Mesendoderm (in vitro differentiated cells): ENCODE measurements at regions not wholly inside any gene's neighbourhood (a gene's known extent, or its start where the extent isn't known, plus 50 kb on each side); places are given as distances from the start of the nearest gene placed in this dataset.

Source experiments
- DNase-seq: peaks from one replicate; pipeline ENCODE4 v3.0.0; 2013
- H2AK5ac ChIP-seq: 2 replicates; pipeline ENCODE4 v1.6.1; 2013; ENCODE audit warnings: low read length, inconsistent platforms
- H2BK120ac ChIP-seq: 2 replicates; pipeline ENCODE4 v1.6.1; 2013; ENCODE audit warnings: low read depth, mild to moderate bottlenecking, low read length, moderate library complexity, mixed read lengths
- H2BK15ac ChIP-seq: replicated peaks from 2 replicates; pipeline ENCODE4 v1.6.1; 2013; ENCODE audit warnings: low read depth, mild to moderate bottlenecking, moderate library complexity
- H2BK5ac ChIP-seq: 2 replicates; pipeline ENCODE4 v1.6.1; 2013; ENCODE audit warnings: low read length, inconsistent platforms
- H3K18ac ChIP-seq: 2 replicates; pipeline ENCODE4 v1.6.1; 2013; ENCODE audit warnings: mild to moderate bottlenecking, low read length, mixed read lengths
- H3K23ac ChIP-seq: one replicate; pipeline ENCODE4 v1.6.1; 2013; ENCODE audit warnings: low read length
- H3K27ac ChIP-seq: 2 replicates; pipeline ENCODE4 v1.5.1; 2013; ENCODE audit warnings: low read depth, mild to moderate bottlenecking, inconsistent platforms, low read length, moderate library complexity
- H3K27me3 ChIP-seq: 2 replicates; pipeline ENCODE4 v1.6.1; 2013; ENCODE audit warnings: low read length, control low read depth, mild to moderate bottlenecking, inconsistent platforms; ENCODE audit not compliant: insufficient read depth, poor library complexity
- H3K36me3 ChIP-seq: 2 replicates; pipeline ENCODE4 v1.6.1; 2013; ENCODE audit warnings: low read length, inconsistent platforms; ENCODE audit not compliant: control insufficient read depth, insufficient read depth
- H3K4ac ChIP-seq: one replicate; pipeline ENCODE4 v1.6.1; 2013; ENCODE audit warnings: low read depth, mild to moderate bottlenecking, low read length, moderate library complexity
- H3K4me1 ChIP-seq: 2 replicates; pipeline ENCODE4 v1.6.1; 2013; ENCODE audit warnings: low read depth, low read length, inconsistent platforms; ENCODE audit not compliant: control insufficient read depth
- H3K4me2 ChIP-seq: 2 replicates; pipeline ENCODE4 v1.6.1; 2013; ENCODE audit warnings: low read length
- H3K4me3 ChIP-seq: 2 replicates; pipeline ENCODE4 v1.5.1; 2013; ENCODE audit warnings: mild to moderate bottlenecking, low read length
- H3K56ac ChIP-seq: one replicate; pipeline ENCODE4 v1.6.1; 2013; ENCODE audit warnings: low read length
- H3K79me1 ChIP-seq: 2 replicates; pipeline ENCODE4 v1.6.1; 2013; ENCODE audit warnings: low read length, inconsistent platforms
- H3K79me2 ChIP-seq: 2 replicates; pipeline ENCODE4 v1.6.1; 2013; ENCODE audit warnings: mild to moderate bottlenecking, low read length; ENCODE audit not compliant: control insufficient read depth, insufficient read depth
- H3K9ac ChIP-seq: 2 replicates; pipeline ENCODE4 v1.6.1; 2013; ENCODE audit warnings: low read length, inconsistent platforms
- H4K5ac ChIP-seq: one replicate; pipeline ENCODE4 v1.6.1; 2013; ENCODE audit warnings: low read length
- H4K8ac ChIP-seq: one replicate; pipeline ENCODE4 v1.6.1; 2013; ENCODE audit warnings: low read depth, mild to moderate bottlenecking, control low read depth, low read length, moderate library complexity
- WGBS: extraction: QIAGEN DNeasy Blood & Tissue Kit; methylation state at CpG from one replicate; pipeline ENCODE4 v1.1.7; 2013; ENCODE audit warnings: low lambda C conversion rate, missing lambda C conversion rate; ENCODE audit not compliant: insufficient coverage; ENCODE audit errors: extremely low coverage; 5-methylcytosine and 5-hydroxymethylcytosine counted together

DNA sequence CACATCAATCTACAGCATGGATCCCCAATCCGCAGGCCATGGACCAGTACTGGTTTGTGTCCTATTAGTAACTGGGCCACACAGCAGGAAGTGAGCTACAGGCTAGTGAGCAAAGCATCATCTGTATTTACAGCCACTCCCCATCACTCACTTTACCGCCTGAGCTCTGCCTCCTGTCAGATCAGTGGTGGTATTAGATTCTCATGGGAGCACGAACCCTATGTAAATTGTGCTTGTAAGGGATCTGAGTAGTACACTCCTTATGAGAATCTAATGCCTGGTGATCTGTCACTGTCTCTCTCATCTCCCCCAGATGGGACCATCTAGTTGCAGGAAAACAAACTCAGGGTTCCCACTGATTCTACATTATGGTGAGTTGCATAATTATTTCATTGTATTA lies 212.7 kb upstream of the FAM174A start:
- Histone ChIP-seq H3K9ac (no peak overlapping the region), H3K18ac (no peak overlapping the region), H3K23ac (no peak overlapping the region), H3K27ac (no peak overlapping the region), H3K79me2 (no peaks in the 10 kb centered on the region), H2BK5ac (no peak overlapping the region), H3K56ac (no peak overlapping the region), H4K5ac (no peak overlapping the region), H2AK5ac (no peak overlapping the region), H3K4ac (no peak overlapping the region), H3K4me1 (no peaks in the 10 kb centered on the region), H3K79me1 (no peaks in the 10 kb centered on the region), H3K4me3 (no peak overlapping the region), H3K4me2 (no peak overlapping the region), H3K27me3 (no peaks in the 10 kb centered on the region), H3K36me3 (no peaks in the 10 kb centered on the region), H2BK120ac (no peak overlapping the region), H4K8ac (no peak overlapping the region), H2BK15ac (no peak overlapping the region)
- no peak for DNase-seq
- no CpG with 5 or more reads among the region's 3 CpGs for WGBS

DNA sequence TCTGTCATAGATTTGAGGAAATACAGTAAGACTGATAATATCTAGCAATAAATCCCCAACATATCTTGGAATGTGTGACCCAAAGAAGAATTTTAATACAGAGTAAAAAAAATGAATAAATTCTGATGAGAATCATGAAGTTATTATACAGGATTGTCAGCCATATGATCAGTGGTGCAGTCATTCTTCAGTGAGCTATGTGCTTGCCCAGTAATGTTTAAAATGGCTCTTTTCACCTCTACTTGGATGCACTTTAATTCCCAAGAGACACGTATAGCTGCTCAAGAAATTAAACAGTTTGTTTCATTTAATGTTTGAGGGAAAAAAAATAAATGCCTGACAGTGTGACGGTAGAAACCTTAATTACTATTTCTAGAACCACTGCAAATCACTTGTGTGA lies 215.3 kb upstream of the FAM174A start:
- H3K9ac ChIP-seq: no peak overlapping the region
- H3K36me3 ChIP-seq: no peaks in the 10 kb centered on the region
- no peak overlapping the region for H2BK15ac ChIP-seq
- H3K4me3 ChIP-seq: no peak overlapping the region
- H2BK5ac ChIP-seq: no peak overlapping the region
- DNase-seq: no peak
- H3K27me3 ChIP-seq: no peaks in the 10 kb centered on the region
- no peak overlapping the region for H3K56ac ChIP-seq
- no peaks in the 10 kb centered on the region for H3K79me2 ChIP-seq
- H3K4ac ChIP-seq: no peak overlapping the region
- no peak overlapping the region for H2BK120ac ChIP-seq
- H2AK5ac ChIP-seq: no peak overlapping the region
- H3K23ac ChIP-seq: no peak overlapping the region
- H3K4me1 ChIP-seq: no peaks in the 10 kb centered on the region
- no CpG with 5 or more reads among the region's 2 CpGs for WGBS
- no peak overlapping the region for H3K27ac ChIP-seq
- H3K18ac ChIP-seq: no peak overlapping the region
- H4K5ac ChIP-seq: no peak overlapping the region
- H3K4me2 ChIP-seq: no peak overlapping the region
- H3K79me1 ChIP-seq: no peaks in the 10 kb centered on the region
- H4K8ac ChIP-seq: no peak overlapping the region

DNA sequence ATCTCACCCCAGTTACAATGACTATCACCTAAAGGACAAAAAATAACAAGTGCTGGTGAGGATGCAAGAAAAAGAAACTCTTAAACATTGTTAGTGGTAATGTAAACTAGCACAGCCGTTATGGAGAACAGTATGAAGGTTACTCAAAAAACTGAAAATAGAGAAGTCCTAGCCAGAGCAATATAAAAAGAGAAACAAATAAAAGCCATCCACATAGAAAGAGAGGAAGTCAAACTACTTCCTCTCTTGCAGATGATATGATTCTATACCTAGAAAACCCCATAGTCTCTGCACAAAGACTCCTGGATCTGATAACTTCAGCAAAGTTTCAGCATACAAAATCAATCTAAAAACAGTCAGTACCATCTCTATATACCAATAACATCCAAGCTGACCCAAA lies 221.5 kb upstream of the FAM174A start:
- Histone ChIP-seq H3K56ac (no peak overlapping the region), H2AK5ac (no peak overlapping the region), H3K36me3 (no peaks in the 10 kb centered on the region), H3K9ac (no peak overlapping the region), H2BK5ac (no peak overlapping the region), H3K4me2 (no peak overlapping the region), H3K18ac (no peak overlapping the region), H3K23ac (no peak overlapping the region), H4K8ac (no peak overlapping the region), H3K27me3 (no peaks in the 10 kb centered on the region), H3K4me1 (no peaks in the 10 kb centered on the region), H3K4ac (no peak overlapping the region), H3K27ac (no peak overlapping the region), H2BK15ac (no peak overlapping the region), H4K5ac (no peak overlapping the region), H3K79me2 (no peaks in the 10 kb centered on the region), H3K79me1 (no peaks in the 10 kb centered on the region), H3K4me3 (no peak overlapping the region), H2BK120ac (no peak overlapping the region)
- no CpG with 5 or more reads among the region's 1 CpG for WGBS
- DNase-seq: no peak

DNA sequence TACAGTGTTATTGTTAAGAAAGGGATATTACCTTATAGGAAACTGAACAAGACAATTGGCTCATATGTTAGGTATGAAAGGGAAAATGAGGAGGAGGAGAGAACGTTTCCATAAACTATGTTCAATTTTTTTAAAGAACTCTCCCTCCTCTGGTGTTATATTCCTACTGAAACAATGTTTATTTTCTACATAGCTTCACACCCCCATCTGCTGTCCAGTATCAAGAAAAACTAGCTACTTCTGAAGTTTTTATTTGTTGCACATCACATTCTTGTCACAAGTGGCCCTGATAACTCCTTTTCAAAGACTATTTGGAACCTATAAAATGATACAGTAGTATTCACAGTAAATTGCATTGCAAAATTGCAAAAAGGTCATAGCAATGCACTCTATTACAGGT lies 223.4 kb upstream of the FAM174A start:
- Histone ChIP-seq H3K36me3 (no peaks in the 10 kb centered on the region), H3K27me3 (no peaks in the 10 kb centered on the region)
- WGBS: no CpG with 5 or more reads among the region's 1 CpG

DNA sequence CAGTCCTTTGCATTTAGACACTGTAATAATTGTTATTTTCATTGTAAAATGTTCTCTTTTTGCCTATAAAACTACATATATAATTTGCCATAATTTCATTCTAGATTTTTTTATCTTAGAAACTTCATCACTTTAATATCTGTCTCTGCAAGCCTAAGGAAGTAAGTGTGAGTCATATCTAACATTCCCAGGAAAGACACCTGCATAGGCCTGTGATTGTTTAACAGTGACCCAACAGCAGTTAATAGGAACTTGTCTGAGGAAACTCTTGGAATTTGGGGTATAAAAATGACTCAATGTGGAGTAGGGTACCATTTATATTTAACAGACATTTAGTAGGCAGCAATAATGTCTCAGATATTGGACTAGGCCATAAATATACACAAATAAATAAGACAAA lies 229.2 kb upstream of the FAM174A start:
- no peak overlapping the region for H4K8ac ChIP-seq
- H2AK5ac ChIP-seq: no peak overlapping the region
- H3K27me3 ChIP-seq: no peaks in the 10 kb centered on the region
- H3K18ac ChIP-seq: no peak overlapping the region
- no peak overlapping the region for H2BK120ac ChIP-seq
- H3K4me1 ChIP-seq: no peaks in the 10 kb centered on the region
- H2BK5ac ChIP-seq: no peak overlapping the region
- no peak for DNase-seq
- H3K9ac ChIP-seq: no peak overlapping the region
- H3K4me3 ChIP-seq: no peak overlapping the region
- no peak overlapping the region for H3K4ac ChIP-seq
- H4K5ac ChIP-seq: no peak overlapping the region
- no peak overlapping the region for H2BK15ac ChIP-seq
- H3K4me2 ChIP-seq: no peak overlapping the region
- H3K23ac ChIP-seq: no peak overlapping the region
- H3K79me1 ChIP-seq: no peaks in the 10 kb centered on the region
- H3K79me2 ChIP-seq: no peaks in the 10 kb centered on the region
- no peaks in the 10 kb centered on the region for H3K36me3 ChIP-seq
- no peak overlapping the region for H3K56ac ChIP-seq
- no peak overlapping the region for H3K27ac ChIP-seq

More for the DNA sequence above, 223.4 kb upstream of the FAM174A start:
- Histone ChIP-seq H3K18ac (no peak overlapping the region), H3K79me1 (no peaks in the 10 kb centered on the region), H3K56ac (no peak overlapping the region), H4K5ac (no peak overlapping the region), H3K9ac (no peak overlapping the region), H2BK15ac (no peak overlapping the region), H2BK5ac (no peak overlapping the region), H3K4ac (no peak overlapping the region), H3K4me1 (no peaks in the 10 kb centered on the region), H3K23ac (no peak overlapping the region), H3K27ac (no peak overlapping the region), H3K4me2 (no peak overlapping the region), H3K4me3 (no peak overlapping the region), H2AK5ac (no peak overlapping the region), H3K79me2 (no peaks in the 10 kb centered on the region), H2BK120ac (no peak overlapping the region), H4K8ac (no peak overlapping the region)
- DNase-seq: no peak

DNA sequence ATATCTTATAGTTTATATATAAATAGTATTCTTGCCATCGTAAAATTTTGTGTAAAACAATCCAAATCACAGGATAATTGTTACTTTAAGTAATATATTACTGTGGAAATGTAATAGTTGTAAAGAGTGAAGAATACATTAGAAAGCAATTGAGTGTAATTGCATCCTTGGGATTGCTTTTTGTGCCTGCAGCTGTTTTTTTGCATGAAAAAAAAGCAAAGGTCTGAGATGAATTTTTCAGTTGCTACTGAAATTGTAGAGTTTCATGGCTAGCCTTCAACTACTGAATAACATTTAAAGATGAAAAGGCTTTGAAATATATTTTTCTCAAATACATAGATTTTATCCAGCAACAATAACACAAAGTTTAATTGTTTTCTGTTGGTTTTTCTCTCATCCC lies 232.0 kb upstream of the FAM174A start:
- Histone ChIP-seq H3K4me1 (no peaks in the 10 kb centered on the region), H3K79me2 (no peaks in the 10 kb centered on the region), H3K4ac (no peak overlapping the region), H3K9ac (no peak overlapping the region), H2AK5ac (no peak overlapping the region), H3K36me3 (no peaks in the 10 kb centered on the region), H2BK120ac (no peak overlapping the region), H3K56ac (no peak overlapping the region), H3K79me1 (no peaks in the 10 kb centered on the region), H3K18ac (no peak overlapping the region), H4K5ac (no peak overlapping the region), H2BK15ac (no peak overlapping the region), H3K23ac (no peak overlapping the region), H3K27me3 (no peaks in the 10 kb centered on the region), H4K8ac (no peak overlapping the region), H3K4me2 (no peak overlapping the region), H3K27ac (no peak overlapping the region), H2BK5ac (no peak overlapping the region), H3K4me3 (no peak overlapping the region)
- DNase-seq: no peak
- WGBS: no CpG with 5 or more reads among the region's 1 CpG
